ENCODE measurements at regions not wholly inside any gene's neighbourhood (a gene's known extent, or its start where the extent isn't known, plus 50 kb on each side); places are given as distances from the start of the nearest gene placed in this dataset.

DNA sequence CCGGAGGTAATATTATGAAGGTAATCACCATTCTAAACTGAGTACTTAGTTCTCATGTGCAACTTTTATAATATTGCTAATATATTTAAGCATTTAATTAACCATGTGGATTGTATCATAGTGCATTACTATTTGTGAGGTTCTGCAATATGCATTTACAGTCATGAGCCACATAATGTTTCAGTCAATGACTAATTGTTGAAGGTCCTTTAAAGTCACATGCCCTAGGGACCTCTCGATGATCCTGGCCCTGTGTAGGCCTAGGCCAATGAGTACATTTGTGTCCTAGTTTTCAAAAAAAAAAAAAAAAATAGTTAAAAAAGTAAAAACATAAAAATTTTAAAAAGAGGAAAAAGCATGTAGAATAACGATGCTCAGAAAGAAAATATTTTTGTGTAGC lies 298.0 kb downstream of the DSEL start:
- TF ChIP-seq, protein P1, sequence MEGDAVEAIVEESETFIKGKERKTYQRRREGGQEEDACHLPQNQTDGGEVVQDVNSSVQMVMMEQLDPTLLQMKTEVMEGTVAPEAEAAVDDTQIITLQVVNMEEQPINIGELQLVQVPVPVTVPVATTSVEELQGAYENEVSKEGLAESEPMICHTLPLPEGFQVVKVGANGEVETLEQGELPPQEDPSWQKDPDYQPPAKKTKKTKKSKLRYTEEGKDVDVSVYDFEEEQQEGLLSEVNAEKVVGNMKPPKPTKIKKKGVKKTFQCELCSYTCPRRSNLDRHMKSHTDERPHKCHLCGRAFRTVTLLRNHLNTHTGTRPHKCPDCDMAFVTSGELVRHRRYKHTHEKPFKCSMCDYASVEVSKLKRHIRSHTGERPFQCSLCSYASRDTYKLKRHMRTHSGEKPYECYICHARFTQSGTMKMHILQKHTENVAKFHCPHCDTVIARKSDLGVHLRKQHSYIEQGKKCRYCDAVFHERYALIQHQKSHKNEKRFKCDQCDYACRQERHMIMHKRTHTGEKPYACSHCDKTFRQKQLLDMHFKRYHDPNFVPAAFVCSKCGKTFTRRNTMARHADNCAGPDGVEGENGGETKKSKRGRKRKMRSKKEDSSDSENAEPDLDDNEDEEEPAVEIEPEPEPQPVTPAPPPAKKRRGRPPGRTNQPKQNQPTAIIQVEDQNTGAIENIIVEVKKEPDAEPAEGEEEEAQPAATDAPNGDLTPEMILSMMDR (IDR thresholded peaks at IDR 0.05; ENCODE audit: insufficient read depth, low read length, poor library complexity, severe bottlenecking): no peak
- no peak for TF ChIP-seq EZH2phosphoT487 (conservative IDR thresholded peaks at IDR 0.05; ENCODE audit: low read length)

Data from SU-DHL-6 (cell line).